Gastroesophageal sphincter (tissue), 4 donors: ENCODE measurements at regions not wholly inside any gene's neighbourhood (a gene's known extent, or its start where the extent isn't known, plus 50 kb on each side); places are given as distances from the start of the nearest gene placed in this dataset.

Experiments
- ATAC-seq: fragments of 150-250 bp; one replicate; pipeline ENCODE4 v1.9.1; 2016; ENCODE audit warnings: mild to moderate bottlenecking, moderate library complexity
- H3K27ac ChIP-seq, 4 donors: fragments of 200-600 bp; sonication (generic) in 3 of 4; 1 replicate in 3 of 4; 2 replicates in 1 of 4; pipeline ENCODE4 v1.5.1; 2016 to 2019
- H3K27me3 ChIP-seq: fragments of 200-600 bp; sonication (generic); one replicate; pipeline ENCODE4 v1.5.1; 2019
- H3K36me3 ChIP-seq, 2 donors: fragments of 200-600 bp; sonication (generic); one replicate each; pipeline ENCODE4 v1.5.1; 2019; ENCODE audit warnings: control low read depth in 1 of 2
- H3K4me1 ChIP-seq, 3 donors: fragments of 200-600 bp; sonication (generic); 1 replicate in 2 of 3; 2 replicates in 1 of 3; pipeline ENCODE4 v1.5.1; 2016 to 2019; ENCODE audit warnings: control low read depth in 2 of 3
- H3K4me3 ChIP-seq, 2 donors: fragments of 200-600 bp; sonication (generic); one replicate each; pipeline ENCODE4 v1.5.1; 2019; ENCODE audit warnings: mild to moderate bottlenecking in 1 of 2, moderate library complexity in 1 of 2
- H3K9me3 ChIP-seq, 3 donors: fragments of 200-600 bp; sonication (generic); one replicate each; pipeline ENCODE4 v1.5.1; 2017 to 2019; ENCODE audit warnings: control low read depth in 2 of 3
- EP300 ChIP-seq: sonication (generic); formaldehyde crosslinking; IDR thresholded peaks from one replicate; pipeline ENCODE4 v1.6.1; 2017; ENCODE audit warnings: antibody characterized with exemption, mild to moderate bottlenecking
- POLR2A ChIP-seq, 2 donors: fragments of 450-650 bp; IDR thresholded peaks; one replicate each; pipeline ENCODE4 v1.6.1; 2017; ENCODE audit warnings: antibody characterized with exemption in 2 of 2, mild to moderate bottlenecking in 2 of 2, moderate library complexity in 1 of 2
- POLR2AphosphoS5 ChIP-seq: sonication (generic); formaldehyde crosslinking; IDR thresholded peaks from one replicate; pipeline ENCODE4 v1.6.1; 2017; ENCODE audit warnings: antibody characterized with exemption
- WGBS, 2 donors: methylation state at CpG; one replicate each; pipeline ENCODE4 v1.1.5; 2018; ENCODE audit warnings: low coverage in 1 of 2; 5-methylcytosine and 5-hydroxymethylcytosine counted together
- TF ChIP-seq, protein P1 (sequence below), 4 experiments: fragments of 200-600 bp in 2 of 4; fragments of 450-650 bp in 2 of 4; sonication (generic) in 1 of 4; IDR thresholded peaks; one replicate each; pipeline ENCODE4 v1.5.1; 2017 to 2019; ENCODE audit warnings: antibody characterized with exemption in 4 of 4, mild to moderate bottlenecking in 2 of 4, moderate library complexity in 2 of 4

DNA sequence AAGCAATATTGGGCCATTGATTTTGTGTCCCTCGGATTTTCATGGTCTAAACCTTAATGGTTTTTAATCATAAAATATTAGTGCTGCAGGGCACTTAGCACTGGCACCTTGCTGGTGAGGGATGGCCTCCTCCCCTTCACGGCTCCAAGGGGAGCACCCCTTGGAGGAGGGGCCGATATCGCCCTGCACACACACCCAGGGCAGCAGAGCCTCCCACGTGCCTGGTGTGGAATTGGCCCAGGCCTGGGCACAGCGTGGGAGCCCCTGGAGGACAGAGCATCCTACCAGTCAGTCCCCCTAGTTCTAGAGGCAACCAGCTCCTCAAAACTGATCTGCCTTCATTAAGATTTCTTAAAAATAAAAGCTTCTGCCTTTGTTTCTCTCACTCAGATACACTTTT lies 90.7 kb upstream of the CSF3R start:
- no peaks in the 10 kb centered on the region for H3K9me3 ChIP-seq
- no peak overlapping the region for H3K4me3 ChIP-seq
- H3K4me1 ChIP-seq = no peaks in the 10 kb centered on the region
- H3K27ac ChIP-seq = no peak overlapping the region
- ATAC-seq = no peak
- H3K36me3 ChIP-seq = no peaks in the 10 kb centered on the region
- no peak for TF ChIP-seq POLR2A (IDR thresholded peaks at IDR 0.05)
- TF ChIP-seq EP300 = no peak
- TF ChIP-seq, protein P1, sequence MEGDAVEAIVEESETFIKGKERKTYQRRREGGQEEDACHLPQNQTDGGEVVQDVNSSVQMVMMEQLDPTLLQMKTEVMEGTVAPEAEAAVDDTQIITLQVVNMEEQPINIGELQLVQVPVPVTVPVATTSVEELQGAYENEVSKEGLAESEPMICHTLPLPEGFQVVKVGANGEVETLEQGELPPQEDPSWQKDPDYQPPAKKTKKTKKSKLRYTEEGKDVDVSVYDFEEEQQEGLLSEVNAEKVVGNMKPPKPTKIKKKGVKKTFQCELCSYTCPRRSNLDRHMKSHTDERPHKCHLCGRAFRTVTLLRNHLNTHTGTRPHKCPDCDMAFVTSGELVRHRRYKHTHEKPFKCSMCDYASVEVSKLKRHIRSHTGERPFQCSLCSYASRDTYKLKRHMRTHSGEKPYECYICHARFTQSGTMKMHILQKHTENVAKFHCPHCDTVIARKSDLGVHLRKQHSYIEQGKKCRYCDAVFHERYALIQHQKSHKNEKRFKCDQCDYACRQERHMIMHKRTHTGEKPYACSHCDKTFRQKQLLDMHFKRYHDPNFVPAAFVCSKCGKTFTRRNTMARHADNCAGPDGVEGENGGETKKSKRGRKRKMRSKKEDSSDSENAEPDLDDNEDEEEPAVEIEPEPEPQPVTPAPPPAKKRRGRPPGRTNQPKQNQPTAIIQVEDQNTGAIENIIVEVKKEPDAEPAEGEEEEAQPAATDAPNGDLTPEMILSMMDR (IDR thresholded peaks at IDR 0.05) = no peak
- TF ChIP-seq POLR2AphosphoS5 = no peak
- H3K27me3 ChIP-seq = peaks cover 72% of the 10 kb centered on the region
- 16 to 80% methylated on average over 1 to 4 of the region's 6 CpGs for WGBS, 2 donors

GRCh38 chr1:36572906-36573305 lies 90.2 kb upstream of the CSF3R start:
- 20 to 42% methylated on average over 3 to 5 of the region's 11 CpGs for WGBS, 2 donors
- Histone ChIP-seq H3K36me3 (no peaks in the 10 kb centered on the region), H3K4me1 (no peaks in the 10 kb centered on the region), H3K27me3 (peaks cover 69% of the 10 kb centered on the region), H3K27ac (no peak overlapping the region), H3K4me3 (no peak overlapping the region), H3K9me3 (no peaks in the 10 kb centered on the region)
- no peak for TF ChIP-seq EP300
- TF ChIP-seq, protein P1 (IDR thresholded peaks at IDR 0.05) = no peak
- no peak for TF ChIP-seq POLR2AphosphoS5
- no peak for TF ChIP-seq POLR2A (IDR thresholded peaks at IDR 0.05)
- no peak for ATAC-seq

- Histone ChIP-seq H3K27ac (no peak overlapping the region), H3K4me1 (no peaks in the 10 kb centered on the region), H3K27me3 (peaks cover 62% of the 10 kb centered on the region), H3K36me3 (no peaks in the 10 kb centered on the region), H3K9me3 (no peaks in the 10 kb centered on the region), H3K4me3 (no peak overlapping the region)
- 16 to 20% methylated on average over 2 to 10 of the region's 15 CpGs for WGBS, 2 donors
- ATAC-seq = no peak
- TF ChIP-seq POLR2AphosphoS5 (no peak), POLR2A (IDR thresholded peaks at IDR 0.05) (no peak), EP300 (no peak)
- TF ChIP-seq, protein P1 (IDR thresholded peaks at IDR 0.05) = no peak
Observed at GRCh38 chr1:36572142-36572715, 89.5 kb upstream of the CSF3R start.

DNA sequence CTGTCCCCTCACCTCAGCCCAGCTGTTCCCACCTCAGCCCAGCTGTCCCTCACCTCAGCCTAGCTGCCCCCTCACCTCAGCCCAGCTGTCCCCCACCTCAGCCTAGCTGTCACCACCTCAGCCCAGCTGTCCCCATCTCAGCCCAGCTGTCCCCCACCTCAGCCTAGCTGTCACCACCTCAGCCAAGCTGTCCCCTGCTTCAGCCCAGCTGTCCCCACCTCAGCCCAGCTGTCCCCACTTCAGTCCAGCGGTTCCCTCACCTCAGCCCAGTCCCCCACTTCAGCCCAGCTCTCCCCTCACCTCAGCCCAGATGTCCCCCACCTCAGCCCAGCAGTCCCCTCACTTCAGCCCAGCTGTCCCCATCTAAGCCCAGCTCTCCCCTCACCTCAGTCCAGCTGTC lies 88.4 kb upstream of the CSF3R start:
- no peaks in the 10 kb centered on the region for H3K4me1 ChIP-seq
- H3K27me3 ChIP-seq = peaks cover 55% of the 10 kb centered on the region
- 63% methylated on average over 1 of the region's 1 CpG; no CpG with 5 or more reads in 1 of the 2 donors for WGBS, 2 donors
- H3K4me3 ChIP-seq = no peak overlapping the region
- H3K36me3 ChIP-seq = no peaks in the 10 kb centered on the region
- ATAC-seq = no peak
- H3K9me3 ChIP-seq = no peaks in the 10 kb centered on the region
- TF ChIP-seq POLR2AphosphoS5 (no peak), EP300 (no peak)
- TF ChIP-seq, protein P1 (IDR thresholded peaks at IDR 0.05) = no peak
- no peak overlapping the region for H3K27ac ChIP-seq

GRCh38 chr1:36570478-36571060 lies 87.9 kb upstream of the CSF3R start:
- no peak for ATAC-seq
- H3K4me1 ChIP-seq = no peaks in the 10 kb centered on the region
- H3K9me3 ChIP-seq = no peaks in the 10 kb centered on the region
- no peak overlapping the region for H3K27ac ChIP-seq
- no peak for TF ChIP-seq POLR2AphosphoS5
- no peak for TF ChIP-seq POLR2A (IDR thresholded peaks at IDR 0.05)
- no peak for TF ChIP-seq EP300
- TF ChIP-seq, protein P1 (IDR thresholded peaks at IDR 0.05) = no peak
- H3K4me3 ChIP-seq = no peak overlapping the region
- 91 to 100% methylated on average over 1 to 4 of the region's 12 CpGs for WGBS, 2 donors
- peaks cover 55% of the 10 kb centered on the region for H3K27me3 ChIP-seq
- no peaks in the 10 kb centered on the region for H3K36me3 ChIP-seq
